PC-9 (cell line): ENCODE measurements at regions not wholly inside any gene's neighbourhood (a gene's known extent, or its start where the extent isn't known, plus 50 kb on each side); places are given as distances from the start of the nearest gene placed in this dataset.

ENCODE experiments used
- BruUV-seq: library from RNA; stranded (reverse); fragments of 400-500 nt; replicated peaks from 2 replicates; lab custom pipeline; 2021; lab: Mats Ljungman, UMichigan
- CTCF ChIA-PET: fragments of 300-600 bp; sonication (Branson Sonifier 250); formaldehyde crosslinking; loops from one replicate; lab custom pipeline; 2022; ENCODE audit warnings: antibody characterized with exemption; lab: Charles Lee
- POLR2A ChIA-PET: fragments of 300-600 bp; sonication (Branson Sonifier 250); formaldehyde crosslinking; loops from one replicate; lab custom pipeline; 2022; ENCODE audit warnings: antibody characterized with exemption; ENCODE audit not compliant: unreplicated experiment; lab: Charles Lee
- DNase-seq, 2 experiments: peaks; one replicate each; pipeline versions ENCODE4 v3.0.0 to v3.0.0-alpha.2; 2015 to 2022; ENCODE audit warnings: mixed read lengths in 1 of 2
- H2AFZ ChIP-seq: fragments of 200-600 bp; sonication (generic); 2 replicates; pipeline ENCODE4 v1.8.1; 2017; ENCODE audit warnings: antibody characterized with exemption
- H3F3A ChIP-seq: fragments of 200-600 bp; sonication (generic); 2 replicates; pipeline ENCODE4 v1.8.1; 2017; ENCODE audit warnings: antibody characterized with exemption, mild to moderate bottlenecking, low read depth; ENCODE audit not compliant: insufficient read depth
- H3K27ac ChIP-seq: fragments of 200-600 bp; sonication (generic); 2 replicates; pipeline ENCODE4 v1.6.1; 2016; ENCODE audit warnings: mixed run types
- H3K27me3 ChIP-seq: fragments of 200-600 bp; sonication (generic); 2 replicates; pipeline ENCODE4 v1.6.1; 2016; ENCODE audit warnings: low read depth, mixed run types; ENCODE audit not compliant: insufficient read depth
- H3K36me3 ChIP-seq: fragments of 200-600 bp; sonication (generic); 2 replicates; pipeline ENCODE4 v1.6.1; 2016; ENCODE audit warnings: low read depth, mixed run types
- H3K4me1 ChIP-seq: fragments of 200-600 bp; sonication (generic); replicated peaks from 2 replicates; pipeline ENCODE4 v1.6.1; 2016; ENCODE audit warnings: mixed run types; ENCODE audit not compliant: insufficient read depth
- H3K4me2 ChIP-seq: fragments of 200-600 bp; sonication (generic); 2 replicates; pipeline ENCODE4 v1.6.1; 2017; ENCODE audit warnings: mixed run types
- H3K4me3 ChIP-seq: fragments of 200-600 bp; sonication (generic); 2 replicates; pipeline ENCODE4 v1.6.1; 2016; ENCODE audit warnings: mixed run types
- H3K79me2 ChIP-seq: fragments of 200-600 bp; sonication (generic); 2 replicates; pipeline ENCODE4 v1.6.1; 2017; ENCODE audit warnings: low read depth, mixed run types
- H3K9me2 ChIP-seq: fragments of 200-600 bp; sonication (generic); 2 replicates; pipeline ENCODE4 v1.8.1; 2017; ENCODE audit warnings: mild to moderate bottlenecking; ENCODE audit not compliant: insufficient read depth
- H3K9me3 ChIP-seq: fragments of 200-600 bp; sonication (generic); 2 replicates; pipeline ENCODE4 v1.8.1; 2016; ENCODE audit warnings: low read depth; ENCODE audit not compliant: insufficient read depth
- H4K20me1 ChIP-seq: fragments of 200-600 bp; sonication (generic); 2 replicates; pipeline ENCODE4 v1.8.1; 2017; ENCODE audit not compliant: insufficient read depth
- CTCF ChIP-seq: fragments of 200-600 bp; sonication (generic); conservative IDR thresholded peaks from 2 replicates; pipeline ENCODE4 v1.6.1; 2017; ENCODE audit warnings: mixed run types, antibody characterized with exemption, mild to moderate bottlenecking, moderate library complexity
- EZH2 ChIP-seq: fragments of 200-600 bp; sonication (generic); IDR thresholded peaks from 2 replicates; pipeline ENCODE4 v1.8.0; 2017; ENCODE audit warnings: antibody characterized with exemption, low read depth
- intact Hi-C: fragments of 100-400 bp; cut with micrococcal nuclease; formaldehyde crosslinking; loops from one replicate; pipeline ENCODE4 v1.10.0; 2022; ENCODE audit not compliant: unreplicated experiment

GRCh38 chr15:85891470-85891869 is 96.7 kb upstream of the KLHL25 start:
- no peaks in the 10 kb centered on the region for H3K4me1 ChIP-seq
- H3K27ac ChIP-seq: no peak overlapping the region
- no peaks in the 10 kb centered on the region for H3K9me3 ChIP-seq
- no peaks in the 10 kb centered on the region for H3K79me2 ChIP-seq
- intact Hi-C loops: no loop called here
- H3K4me3 ChIP-seq: no peak overlapping the region
- DNase-seq: no peak
- no TSS peak for BruUV-seq
- H2AFZ ChIP-seq: no peak overlapping the region
- no peaks in the 10 kb centered on the region for H3K36me3 ChIP-seq
- H4K20me1 ChIP-seq: no peaks in the 10 kb centered on the region
- ChIA-PET POLR2A (no interaction called here), CTCF (no interaction called here)
- H3K4me2 ChIP-seq: no peak overlapping the region
- no peaks in the 10 kb centered on the region for H3K9me2 ChIP-seq
- peaks cover 80% of the 10 kb centered on the region for H3K27me3 ChIP-seq
- H3F3A ChIP-seq: no peaks in the 10 kb centered on the region
- TF ChIP-seq CTCF: no peak
- TF ChIP-seq EZH2: no peak

GRCh38 chr15:85892232-85892631 is 97.5 kb upstream of the KLHL25 start:
- H3K27me3 ChIP-seq: peaks cover 72% of the 10 kb centered on the region
- H3F3A ChIP-seq: no peaks in the 10 kb centered on the region
- CTCF ChIA-PET: no interaction called here
- H3K9me2 ChIP-seq: no peaks in the 10 kb centered on the region
- no peaks in the 10 kb centered on the region for H3K4me1 ChIP-seq
- H3K36me3 ChIP-seq: no peaks in the 10 kb centered on the region
- no peaks in the 10 kb centered on the region for H3K79me2 ChIP-seq
- H4K20me1 ChIP-seq: no peaks in the 10 kb centered on the region
- TF ChIP-seq EZH2: no peak
- no peak for TF ChIP-seq CTCF
- BruUV-seq: no TSS peak
- no peak overlapping the region for H3K4me2 ChIP-seq
- POLR2A ChIA-PET: no interaction called here
- no peaks in the 10 kb centered on the region for H3K9me3 ChIP-seq
- no peak overlapping the region for H3K27ac ChIP-seq
- H2AFZ ChIP-seq: no peak overlapping the region
- intact Hi-C loops: no loop called here
- DNase-seq: no peak
- no peak overlapping the region for H3K4me3 ChIP-seq

GRCh38 chr15:85897207-85897894 is 102.6 kb upstream of the KLHL25 start:
- H2AFZ ChIP-seq: no peak overlapping the region
- no peaks in the 10 kb centered on the region for H3K36me3 ChIP-seq
- TF ChIP-seq EZH2 (no peak), CTCF (no peak)
- no peaks in the 10 kb centered on the region for H3K9me2 ChIP-seq
- H3F3A ChIP-seq: no peaks in the 10 kb centered on the region
- no peaks in the 10 kb centered on the region for H3K4me1 ChIP-seq
- no TSS peak for BruUV-seq
- no peak overlapping the region for H3K4me3 ChIP-seq
- ChIA-PET CTCF (no interaction called here), POLR2A (no interaction called here)
- DNase-seq: no peak
- H4K20me1 ChIP-seq: no peaks in the 10 kb centered on the region
- no peaks in the 10 kb centered on the region for H3K79me2 ChIP-seq
- no peak overlapping the region for H3K27ac ChIP-seq
- H3K27me3 ChIP-seq: peaks cover 60% of the 10 kb centered on the region
- intact Hi-C loops: no loop called here
- H3K9me3 ChIP-seq: no peaks in the 10 kb centered on the region
- no peak overlapping the region for H3K4me2 ChIP-seq
